GM21526 (cell line): ENCODE measurements at regions not wholly inside any gene's neighbourhood (a gene's known extent, or its start where the extent isn't known, plus 50 kb on each side); places are given as distances from the start of the nearest gene placed in this dataset.

Experiments used
- ATAC-seq: cut with Tn5 transposase; IDR thresholded peaks from one replicate; pipeline ENCODE4 v1.9.1; 2021; ENCODE audit warnings: moderate library complexity; ENCODE audit not compliant: unreplicated experiment, low FRiP score

- ATAC-seq: no peak
Observed at GRCh38 chr1:201653233-201653632, 114.3 kb downstream of the NAV1 start.

GRCh38 chr1:201653883-201654282 is 115.0 kb downstream of the NAV1 start:
- no peak for ATAC-seq

GRCh38 chr1:201655243-201655642 is 116.3 kb downstream of the NAV1 start:
- ATAC-seq: no peak

GRCh38 chr1:201655910-201656309 is 117.0 kb downstream of the NAV1 start:
- no peak for ATAC-seq

- no peak for ATAC-seq
Observed at GRCh38 chr1:201656311-201657032, 117.5 kb downstream of the NAV1 start.

GRCh38 chr1:201659572-201659971 is 120.6 kb downstream of the NAV1 start:
- ATAC-seq: no peak

- no peak for ATAC-seq
Observed at GRCh38 chr1:201660931-201661822, 122.2 kb downstream of the NAV1 start.

- ATAC-seq: no peak
Observed at GRCh38 chr1:201661823-201662359, 123.0 kb downstream of the NAV1 start.

GRCh38 chr1:201662646-201663045 is 123.7 kb downstream of the NAV1 start:
- ATAC-seq: no peak

- no peak for ATAC-seq
Observed at GRCh38 chr1:201663491-201664113, 124.7 kb downstream of the NAV1 start.

GRCh38 chr1:201665036-201665435 is 126.1 kb downstream of the NAV1 start:
- ATAC-seq: no peak

- no peak for ATAC-seq
Observed at GRCh38 chr1:201666102-201666501, 127.2 kb downstream of the NAV1 start.

- no peak for ATAC-seq
Observed at GRCh38 chr1:201666645-201667044, 127.7 kb downstream of the NAV1 start.

- no peak for ATAC-seq
Observed at GRCh38 chr1:201667479-201667878, 128.6 kb downstream of the NAV1 start.

- no peak for ATAC-seq
Observed at GRCh38 chr1:201670517-201670916, 131.6 kb downstream of the NAV1 start.

- no peak for ATAC-seq
Observed at GRCh38 chr1:201672685-201673084, 133.8 kb downstream of the NAV1 start.

GRCh38 chr1:201673093-201673492 is 134.2 kb downstream of the NAV1 start:
- ATAC-seq: no peak

GRCh38 chr1:201673915-201674314 is 135.0 kb downstream of the NAV1 start:
- ATAC-seq: no peak

- no peak for ATAC-seq
Observed at GRCh38 chr1:201675143-201675542, 136.2 kb downstream of the NAV1 start.

- no peak for ATAC-seq
Observed at GRCh38 chr1:201676197-201676596, 137.3 kb downstream of the NAV1 start.

- ATAC-seq: no peak
Observed at GRCh38 chr1:201676641-201677040, 137.7 kb downstream of the NAV1 start.
